ENCODE measurements at regions not wholly inside any gene's neighbourhood (a gene's known extent, or its start where the extent isn't known, plus 50 kb on each side); places are given as distances from the start of the nearest gene placed in this dataset.
"Not testable (repeated sequence)": the region's sequence is repeated elsewhere in the genome, so short reads cannot be mapped to it uniquely, and the experiment has no call there.

DNA sequence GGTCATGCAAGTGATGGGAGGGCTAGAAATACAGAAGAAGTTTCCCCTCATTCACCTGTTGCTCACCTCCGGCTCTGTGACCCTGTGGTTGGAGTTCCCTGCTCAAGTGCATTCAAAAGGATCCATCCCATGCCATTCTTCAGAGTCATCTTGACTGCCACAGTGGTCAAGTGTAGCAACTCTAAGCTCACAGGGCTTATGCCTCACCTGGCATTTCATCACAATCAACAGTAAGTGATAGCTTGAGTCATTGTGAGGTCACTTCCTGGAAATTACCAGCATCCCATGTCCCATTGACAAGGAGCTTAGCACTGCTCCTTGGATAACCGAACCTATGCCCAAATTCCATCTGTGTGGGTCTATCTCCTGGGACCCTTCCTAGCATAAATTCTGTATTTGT lies 55.6 kb downstream of the OR4C45 start:
- Histone ChIP-seq H3K27ac (no peak overlapping the region), H3K27me3 (ENCODE audit: insufficient read depth, low read depth, severe bottlenecking) (no peaks in the 10 kb centered on the region), H3K9me3 (ENCODE audit: severe bottlenecking) (no peaks in the 10 kb centered on the region), H3K4me3 (ENCODE audit: low read depth, low read length) (no peak overlapping the region), H3K36me3 (no peaks in the 10 kb centered on the region)
- TF ChIP-seq, protein P1, sequence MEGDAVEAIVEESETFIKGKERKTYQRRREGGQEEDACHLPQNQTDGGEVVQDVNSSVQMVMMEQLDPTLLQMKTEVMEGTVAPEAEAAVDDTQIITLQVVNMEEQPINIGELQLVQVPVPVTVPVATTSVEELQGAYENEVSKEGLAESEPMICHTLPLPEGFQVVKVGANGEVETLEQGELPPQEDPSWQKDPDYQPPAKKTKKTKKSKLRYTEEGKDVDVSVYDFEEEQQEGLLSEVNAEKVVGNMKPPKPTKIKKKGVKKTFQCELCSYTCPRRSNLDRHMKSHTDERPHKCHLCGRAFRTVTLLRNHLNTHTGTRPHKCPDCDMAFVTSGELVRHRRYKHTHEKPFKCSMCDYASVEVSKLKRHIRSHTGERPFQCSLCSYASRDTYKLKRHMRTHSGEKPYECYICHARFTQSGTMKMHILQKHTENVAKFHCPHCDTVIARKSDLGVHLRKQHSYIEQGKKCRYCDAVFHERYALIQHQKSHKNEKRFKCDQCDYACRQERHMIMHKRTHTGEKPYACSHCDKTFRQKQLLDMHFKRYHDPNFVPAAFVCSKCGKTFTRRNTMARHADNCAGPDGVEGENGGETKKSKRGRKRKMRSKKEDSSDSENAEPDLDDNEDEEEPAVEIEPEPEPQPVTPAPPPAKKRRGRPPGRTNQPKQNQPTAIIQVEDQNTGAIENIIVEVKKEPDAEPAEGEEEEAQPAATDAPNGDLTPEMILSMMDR (IDR thresholded peaks at IDR 0.05; ENCODE audit: low read depth, low read length) = no peak
- no peak for DNase-seq

GRCh38 chr11:50098186-50098725 lies 65.6 kb downstream of the OR4C45 start:
- H3K4me3 ChIP-seq (ENCODE audit: low read depth, low read length) = no peak overlapping the region
- H3K36me3 ChIP-seq = no peaks in the 10 kb centered on the region
- peak; percentile 83 for DNase-seq
- peak overlapping the region; percentile 12; the same call in 1 of the 2 replicates for H3K27ac ChIP-seq
- H3K9me3 ChIP-seq (ENCODE audit: severe bottlenecking) = no peaks in the 10 kb centered on the region
- H3K27me3 ChIP-seq (ENCODE audit: insufficient read depth, low read depth, severe bottlenecking) = no peaks in the 10 kb centered on the region
- TF ChIP-seq, protein P1 (IDR thresholded peaks at IDR 0.05; ENCODE audit: low read depth, low read length) = no peak

GRCh38 chr11:50102916-50103315 lies 70.2 kb downstream of the OR4C45 start:
- DNase-seq = no peak
- no peaks in the 10 kb centered on the region for H3K36me3 ChIP-seq
- TF ChIP-seq, protein P1 (IDR thresholded peaks at IDR 0.05; ENCODE audit: low read depth, low read length) = no peak
- H3K9me3 ChIP-seq (ENCODE audit: severe bottlenecking) = no peaks in the 10 kb centered on the region
- no peaks in the 10 kb centered on the region for H3K27me3 ChIP-seq (ENCODE audit: insufficient read depth, low read depth, severe bottlenecking)
- no peak overlapping the region for H3K4me3 ChIP-seq (ENCODE audit: low read depth, low read length)
- H3K27ac ChIP-seq = no peak overlapping the region

- not testable (repeated sequence) for DNase-seq
Observed at GRCh38 chr11:50140686-50141085, 108.0 kb downstream of the OR4C45 start.

GRCh38 chr11:50146308-50146707 lies 113.6 kb downstream of the OR4C45 start:
- not testable (repeated sequence) for H3K4me3 ChIP-seq (ENCODE audit: low read depth, low read length); DNase-seq; H3K27me3 ChIP-seq (ENCODE audit: insufficient read depth, low read depth, severe bottlenecking); H3K36me3 ChIP-seq; H3K27ac ChIP-seq; H3K9me3 ChIP-seq (ENCODE audit: severe bottlenecking)

More at GRCh38 chr11:50140686-50141085, 108.0 kb downstream of the OR4C45 start:
- H3K36me3 ChIP-seq; H3K27me3 ChIP-seq (ENCODE audit: insufficient read depth, low read depth, severe bottlenecking); H3K9me3 ChIP-seq (ENCODE audit: severe bottlenecking); H3K27ac ChIP-seq; H3K4me3 ChIP-seq (ENCODE audit: low read depth, low read length): not testable (repeated sequence)

- H3K9me3 ChIP-seq (ENCODE audit: severe bottlenecking); H3K4me3 ChIP-seq (ENCODE audit: low read depth, low read length): not testable (repeated sequence)
Observed at GRCh38 chr11:50147946-50148345, 115.3 kb downstream of the OR4C45 start.

DNA sequence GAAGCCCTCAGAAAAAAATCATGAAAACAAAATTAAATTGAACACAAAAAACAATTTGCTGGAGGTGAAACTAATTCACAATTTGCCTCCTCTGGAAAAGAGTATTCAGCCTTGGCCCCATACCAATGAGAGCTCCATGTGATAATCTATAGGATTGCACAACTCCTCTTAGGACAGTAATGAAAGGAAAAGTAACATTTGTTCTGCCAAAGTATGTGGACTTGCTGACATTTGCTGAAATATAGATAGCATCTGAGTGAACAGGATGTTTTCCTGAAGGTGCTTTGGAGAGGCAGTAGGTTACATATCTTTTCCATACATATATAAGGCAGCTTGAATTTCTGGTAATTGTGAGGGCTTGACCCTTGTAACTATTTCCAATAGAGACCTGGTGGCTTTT lies 122.8 kb downstream of the OR4C45 start:
- no peak overlapping the region for H3K27ac ChIP-seq
- no peaks in the 10 kb centered on the region for H3K36me3 ChIP-seq
- DNase-seq = no peak
- TF ChIP-seq, protein P1 (IDR thresholded peaks at IDR 0.05; ENCODE audit: low read depth, low read length) = no peak
- H3K9me3 ChIP-seq (ENCODE audit: severe bottlenecking) = no peaks in the 10 kb centered on the region
- no peak overlapping the region for H3K4me3 ChIP-seq (ENCODE audit: low read depth, low read length)
- H3K27me3 ChIP-seq (ENCODE audit: insufficient read depth, low read depth, severe bottlenecking) = no peaks in the 10 kb centered on the region

More at GRCh38 chr11:50147946-50148345, 115.3 kb downstream of the OR4C45 start:
- not testable (repeated sequence) for DNase-seq; H3K36me3 ChIP-seq; H3K27me3 ChIP-seq (ENCODE audit: insufficient read depth, low read depth, severe bottlenecking); H3K27ac ChIP-seq
